ENCODE measurements at regions not wholly inside any gene's neighbourhood (a gene's known extent, or its start where the extent isn't known, plus 50 kb on each side); places are given as distances from the start of the nearest gene placed in this dataset.

- DNase-seq (ENCODE audit: low spot score) = no peak
- ATAC-seq (ENCODE audit: low FRiP score) = no peak
- TF ChIP-seq CTCF (IDR thresholded peaks at IDR 0.05) = no peak
Measured at GRCh38 chr2:34734042-34734441, 1134.9 kb upstream of the FAM98A start.

GRCh38 chr2:34731292-34731691, 1132.2 kb upstream of the FAM98A start:
- DNase-seq (ENCODE audit: low spot score) (no peak), ATAC-seq (ENCODE audit: low FRiP score) (no peak)
- no peak for TF ChIP-seq CTCF (IDR thresholded peaks at IDR 0.05)

GRCh38 chr2:34729845-34730244, 1130.7 kb upstream of the FAM98A start:
- DNase-seq (ENCODE audit: low spot score) = no peak
- no peak for ATAC-seq (ENCODE audit: low FRiP score)
- TF ChIP-seq CTCF (IDR thresholded peaks at IDR 0.05) = no peak

GRCh38 chr2:34724107-34724506, 1125.0 kb upstream of the FAM98A start:
- no peak for DNase-seq (ENCODE audit: low spot score)
- no peak for ATAC-seq (ENCODE audit: low FRiP score)

GRCh38 chr2:34723683-34724082, 1124.6 kb upstream of the FAM98A start:
- DNase-seq (ENCODE audit: low spot score) (no peak), ATAC-seq (ENCODE audit: low FRiP score) (no peak)
- TF ChIP-seq CTCF (IDR thresholded peaks at IDR 0.05) = no peak

More at GRCh38 chr2:34724107-34724506, 1125.0 kb upstream of the FAM98A start:
- no peak for TF ChIP-seq CTCF (IDR thresholded peaks at IDR 0.05)

- TF ChIP-seq CTCF (IDR thresholded peaks at IDR 0.05) = no peak
- ATAC-seq (ENCODE audit: low FRiP score) (no peak), DNase-seq (ENCODE audit: low spot score) (no peak)
Measured at GRCh38 chr2:34719206-34719605, 1120.1 kb upstream of the FAM98A start.

GRCh38 chr2:34705551-34706247, 1106.6 kb upstream of the FAM98A start:
- ATAC-seq (ENCODE audit: low FRiP score) (no peak), DNase-seq (ENCODE audit: low spot score) (no peak)
- TF ChIP-seq CTCF (IDR thresholded peaks at IDR 0.05) = no peak

All from omental fat pad (tissue), 3 donors.